ENCODE measurements at regions not wholly inside any gene's neighbourhood (a gene's known extent, or its start where the extent isn't known, plus 50 kb on each side); places are given as distances from the start of the nearest gene placed in this dataset.

DNA sequence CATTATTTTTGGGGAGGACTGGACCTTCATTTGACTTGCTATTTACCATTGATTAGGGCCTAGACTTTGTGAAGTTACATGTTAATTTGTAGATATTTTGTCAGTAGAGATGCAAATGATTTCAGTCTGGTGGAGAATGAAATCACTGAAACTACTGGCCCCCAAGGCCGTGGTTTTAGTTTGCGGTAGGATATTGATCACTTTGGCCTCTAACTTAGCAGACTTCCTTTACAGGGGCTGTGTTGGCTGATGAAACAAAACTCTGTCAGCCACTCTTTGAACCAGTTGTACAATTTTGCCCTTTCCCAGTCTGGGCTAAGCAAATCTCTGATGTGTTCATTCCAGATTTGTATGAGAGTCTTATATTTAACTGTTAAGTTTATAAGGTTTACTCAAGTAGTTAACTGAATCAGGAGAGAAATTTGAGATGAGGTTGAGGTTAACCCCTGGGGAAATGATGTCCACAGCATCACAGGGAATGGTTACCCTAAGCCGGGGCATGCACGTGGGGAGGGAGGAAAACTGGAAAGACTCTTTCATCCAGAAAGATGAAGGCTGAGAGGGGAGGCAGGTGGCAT, 105.7 kb upstream of the INSIG1 start:
- TF ChIP-seq CTCF (IDR thresholded peaks at IDR 0.05; ENCODE audit: extremely low read depth in 1 of 2, insufficient read depth in 1 of 2, low read depth in 1 of 2, low read length in 2 of 2) (no peak), MYC (IDR thresholded peaks at IDR 0.05; ENCODE audit: low read depth, low read length) (no peak), POLR2A (IDR thresholded peaks at IDR 0.05; ENCODE audit: low read depth, low read length) (no peak)
